GM12875 (cell line): ENCODE measurements at regions not wholly inside any gene's neighbourhood (a gene's known extent, or its start where the extent isn't known, plus 50 kb on each side); places are given as distances from the start of the nearest gene placed in this dataset.
"Not testable (repeated sequence)": the region's sequence is repeated elsewhere in the genome, so short reads cannot be mapped to it uniquely, and the experiment has no call there.

Experiments
- H3K4me3 ChIP-seq: one replicate; pipeline ENCODE4 v1.5.1; 2011; ENCODE audit warnings: low read depth, low read length, control low read depth
- CTCF ChIP-seq: IDR thresholded peaks from 2 replicates; pipeline ENCODE4 v1.5.1; 2011; ENCODE audit warnings: low read depth, mild to moderate bottlenecking, control low read depth, inconsistent platforms, low read length, moderate library complexity, borderline replicate concordance; ENCODE audit not compliant: insufficient read depth

GRCh38 chr5:89178541-89178940 lies 295.6 kb upstream of the MEF2C start:
- no peak for TF ChIP-seq CTCF
- H3K4me3 ChIP-seq = no peak overlapping the region

- H3K4me3 ChIP-seq = no peak overlapping the region
- no peak for TF ChIP-seq CTCF
These were observed 290.5 kb upstream of the MEF2C start for GRCh38 chr5:89173528-89173927.

GRCh38 chr5:89168766-89169165 lies 285.8 kb upstream of the MEF2C start:
- TF ChIP-seq CTCF = no peak
- H3K4me3 ChIP-seq = no peak overlapping the region

- H3K4me3 ChIP-seq = not testable (repeated sequence)
These were observed 281.7 kb upstream of the MEF2C start for GRCh38 chr5:89164703-89165102.

GRCh38 chr5:89156226-89156625 lies 273.2 kb upstream of the MEF2C start:
- no peak for TF ChIP-seq CTCF
- no peak overlapping the region for H3K4me3 ChIP-seq

- H3K4me3 ChIP-seq = no peak overlapping the region
- no peak for TF ChIP-seq CTCF
These were observed 264.0 kb upstream of the MEF2C start for GRCh38 chr5:89147031-89147430.

- H3K4me3 ChIP-seq = no peak overlapping the region
- TF ChIP-seq CTCF = no peak
These were observed 254.2 kb upstream of the MEF2C start for GRCh38 chr5:89137148-89137547.

- no peak for TF ChIP-seq CTCF
- H3K4me3 ChIP-seq = no peak overlapping the region
These were observed 251.0 kb upstream of the MEF2C start for GRCh38 chr5:89133975-89134374.
